Smooth muscle cell (in vitro differentiated cells): ENCODE measurements at regions not wholly inside any gene's neighbourhood (a gene's known extent, or its start where the extent isn't known, plus 50 kb on each side); places are given as distances from the start of the nearest gene placed in this dataset.
"Not testable (repeated sequence)": the region's sequence is repeated elsewhere in the genome, so short reads cannot be mapped to it uniquely, and the experiment has no call there.

Experiments used
- DNase-seq: peaks from one replicate; lab custom pipeline; 2025; ENCODE audit not compliant: unreplicated experiment; lab: John Stamatoyannopoulos, UW
- H2AFZ ChIP-seq: fragments of 200-600 bp; sonication (generic); 2 replicates; pipeline ENCODE4 v1.6.0; 2016; ENCODE audit warnings: antibody characterized with exemption, low read depth, mild to moderate bottlenecking
- H3F3A ChIP-seq: fragments of 200-600 bp; sonication (generic); 2 replicates; pipeline ENCODE4 v1.6.0; 2017; ENCODE audit warnings: antibody characterized with exemption, low read depth
- H3K27ac ChIP-seq: fragments of 200-600 bp; sonication (generic); 2 replicates; pipeline ENCODE4 v1.5.1; 2016; ENCODE audit warnings: low read depth, mild to moderate bottlenecking
- H3K27me3 ChIP-seq: fragments of 200-600 bp; sonication (generic); 2 replicates; pipeline ENCODE4 v1.6.1; 2016; ENCODE audit warnings: low read depth, mild to moderate bottlenecking
- H3K36me3 ChIP-seq: fragments of 200-600 bp; sonication (generic); 2 replicates; pipeline ENCODE4 v1.5.1; 2016; ENCODE audit warnings: low read depth
- H3K4me1 ChIP-seq: fragments of 200-600 bp; sonication (generic); 2 replicates; pipeline ENCODE4 v1.5.1; 2016; ENCODE audit warnings: low read depth
- H3K4me2 ChIP-seq: fragments of 200-600 bp; sonication (generic); 2 replicates; pipeline ENCODE4 v1.6.0; 2016; ENCODE audit warnings: mild to moderate bottlenecking
- H3K4me3 ChIP-seq: fragments of 200-600 bp; sonication (generic); 2 replicates; pipeline ENCODE4 v1.5.1; 2016; ENCODE audit warnings: mild to moderate bottlenecking
- H3K79me2 ChIP-seq: fragments of 200-600 bp; sonication (generic); 2 replicates; pipeline ENCODE4 v1.6.0; 2016; ENCODE audit warnings: low read depth, mild to moderate bottlenecking
- H3K9ac ChIP-seq: fragments of 200-600 bp; sonication (generic); 2 replicates; pipeline ENCODE4 v1.6.0; 2016; ENCODE audit warnings: low read depth
- H3K9me3 ChIP-seq: fragments of 200-600 bp; sonication (generic); replicated peaks from 2 replicates; pipeline ENCODE4 v1.5.1; 2016; ENCODE audit warnings: low read depth
- H4K20me1 ChIP-seq: fragments of 200-600 bp; sonication (generic); 2 replicates; pipeline ENCODE4 v1.6.0; 2016; ENCODE audit warnings: low read depth
- WGBS: methylation state at CpG from one replicate; pipeline ENCODE4 v1.1.7; 2016; ENCODE audit warnings: low lambda C conversion rate; 5-methylcytosine and 5-hydroxymethylcytosine counted together
- TF ChIP-seq, protein P1 (sequence below): fragments of 200-600 bp; sonication (generic); IDR thresholded peaks from 2 replicates; pipeline ENCODE4 v1.5.1; 2017; ENCODE audit warnings: borderline replicate concordance, mild to moderate bottlenecking, antibody characterized with exemption; ENCODE audit not compliant: insufficient read depth, poor library complexity, severe bottlenecking

DNA sequence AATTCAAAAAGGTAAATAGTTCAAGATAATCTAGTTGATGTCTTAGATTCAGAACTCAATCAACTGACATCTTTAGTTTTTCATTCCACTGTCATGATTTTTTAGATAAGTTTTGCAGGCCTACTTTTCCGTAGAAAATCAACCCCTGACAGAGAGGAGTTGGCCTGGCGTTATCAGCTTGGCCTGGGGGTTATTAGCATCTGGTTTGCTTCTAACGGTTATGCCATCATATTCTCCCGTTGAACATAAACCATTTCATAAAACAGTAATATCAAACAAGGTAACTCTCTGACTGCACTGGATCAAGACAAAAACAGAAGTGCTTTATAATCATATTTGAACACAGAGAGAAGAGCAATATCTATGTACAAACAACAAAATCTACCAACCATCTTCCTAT is 130.8 kb upstream of the PCDH20 start:
- H3K9ac ChIP-seq = no peak overlapping the region
- TF ChIP-seq, protein P1, sequence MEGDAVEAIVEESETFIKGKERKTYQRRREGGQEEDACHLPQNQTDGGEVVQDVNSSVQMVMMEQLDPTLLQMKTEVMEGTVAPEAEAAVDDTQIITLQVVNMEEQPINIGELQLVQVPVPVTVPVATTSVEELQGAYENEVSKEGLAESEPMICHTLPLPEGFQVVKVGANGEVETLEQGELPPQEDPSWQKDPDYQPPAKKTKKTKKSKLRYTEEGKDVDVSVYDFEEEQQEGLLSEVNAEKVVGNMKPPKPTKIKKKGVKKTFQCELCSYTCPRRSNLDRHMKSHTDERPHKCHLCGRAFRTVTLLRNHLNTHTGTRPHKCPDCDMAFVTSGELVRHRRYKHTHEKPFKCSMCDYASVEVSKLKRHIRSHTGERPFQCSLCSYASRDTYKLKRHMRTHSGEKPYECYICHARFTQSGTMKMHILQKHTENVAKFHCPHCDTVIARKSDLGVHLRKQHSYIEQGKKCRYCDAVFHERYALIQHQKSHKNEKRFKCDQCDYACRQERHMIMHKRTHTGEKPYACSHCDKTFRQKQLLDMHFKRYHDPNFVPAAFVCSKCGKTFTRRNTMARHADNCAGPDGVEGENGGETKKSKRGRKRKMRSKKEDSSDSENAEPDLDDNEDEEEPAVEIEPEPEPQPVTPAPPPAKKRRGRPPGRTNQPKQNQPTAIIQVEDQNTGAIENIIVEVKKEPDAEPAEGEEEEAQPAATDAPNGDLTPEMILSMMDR = no peak
- no peak for DNase-seq
- H3K27ac ChIP-seq = no peak overlapping the region
- H3K36me3 ChIP-seq = no peaks in the 10 kb centered on the region
- H3K27me3 ChIP-seq = no peaks in the 10 kb centered on the region
- no peak overlapping the region for H3K4me2 ChIP-seq
- 54% methylated on average over 4 of the region's 4 CpGs for WGBS
- no peaks in the 10 kb centered on the region for H3K79me2 ChIP-seq
- H3K4me3 ChIP-seq = no peak overlapping the region
- no peaks in the 10 kb centered on the region for H4K20me1 ChIP-seq
- H3F3A ChIP-seq = no peaks in the 10 kb centered on the region
- H2AFZ ChIP-seq = no peak overlapping the region
- H3K4me1 ChIP-seq = no peaks in the 10 kb centered on the region
- H3K9me3 ChIP-seq = no peaks in the 10 kb centered on the region

DNA sequence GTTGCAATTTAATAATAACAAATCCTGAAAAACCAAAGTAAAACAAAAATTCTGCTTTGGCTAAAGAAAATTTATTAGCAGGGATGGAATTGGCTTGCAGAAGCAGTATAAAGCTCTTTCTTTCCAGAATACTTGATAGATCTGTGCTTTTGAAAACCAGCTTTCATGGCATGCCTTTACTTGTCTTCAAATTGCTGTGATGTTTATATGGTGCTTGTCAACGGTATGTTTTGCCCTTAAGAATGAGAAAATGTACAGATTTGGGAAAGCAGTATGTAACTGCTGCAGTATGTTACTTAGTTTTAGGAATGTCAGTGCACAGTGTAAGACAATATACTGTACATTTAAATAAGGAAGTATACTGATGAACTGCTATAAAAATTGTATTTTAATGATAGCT is 120.8 kb upstream of the PCDH20 start:
- no peaks in the 10 kb centered on the region for H3K9me3 ChIP-seq
- no peak overlapping the region for H3K4me2 ChIP-seq
- H3K27me3 ChIP-seq = no peaks in the 10 kb centered on the region
- no peak overlapping the region for H3K4me3 ChIP-seq
- no peaks in the 10 kb centered on the region for H4K20me1 ChIP-seq
- H3K36me3 ChIP-seq = no peaks in the 10 kb centered on the region
- no peak overlapping the region for H2AFZ ChIP-seq
- TF ChIP-seq, protein P1 = no peak
- WGBS = 64% methylated on average over 1 of the region's 1 CpG
- H3F3A ChIP-seq = no peaks in the 10 kb centered on the region
- no peak overlapping the region for H3K9ac ChIP-seq
- no peak for DNase-seq
- H3K79me2 ChIP-seq = no peaks in the 10 kb centered on the region
- no peaks in the 10 kb centered on the region for H3K4me1 ChIP-seq
- no peak overlapping the region for H3K27ac ChIP-seq

DNA sequence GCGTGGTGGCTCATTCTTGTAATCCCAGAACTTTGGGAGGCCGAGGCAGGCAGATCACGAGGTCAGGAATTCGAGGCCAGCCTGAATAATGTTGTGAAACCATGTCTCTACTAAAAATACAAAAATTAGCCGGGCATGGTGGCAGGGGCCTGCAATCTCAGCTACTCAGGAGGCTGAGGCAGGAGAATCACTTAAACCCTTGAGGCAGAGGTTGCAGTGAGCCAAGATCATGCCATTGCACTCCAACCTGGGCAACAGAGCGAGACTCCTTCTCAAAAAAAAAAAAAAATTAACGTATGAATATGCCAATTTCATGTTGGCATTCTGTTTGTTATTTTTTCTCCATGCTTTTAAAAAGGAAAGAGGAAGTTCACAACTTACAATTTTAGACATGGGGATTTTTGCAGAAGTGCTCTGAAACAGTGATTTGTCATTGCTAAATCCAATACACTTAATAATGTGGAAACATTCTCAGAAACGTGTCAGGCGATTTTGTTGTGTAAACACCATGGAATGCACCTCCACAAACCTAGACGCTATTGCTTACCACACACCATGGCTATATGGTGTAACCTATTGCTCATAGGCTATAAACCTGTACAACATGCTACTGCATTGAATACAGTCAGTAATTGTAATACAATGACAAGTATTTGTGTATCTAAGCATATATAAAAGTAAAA is 115.9 kb upstream of the PCDH20 start:
- no peak overlapping the region for H3K4me3 ChIP-seq
- no peaks in the 10 kb centered on the region for H3K4me1 ChIP-seq
- no peaks in the 10 kb centered on the region for H3K79me2 ChIP-seq
- H3K27ac ChIP-seq = no peak overlapping the region
- H4K20me1 ChIP-seq = no peaks in the 10 kb centered on the region
- no peaks in the 10 kb centered on the region for H3K36me3 ChIP-seq
- H2AFZ ChIP-seq = no peak overlapping the region
- WGBS = 77% methylated on average over 10 of the region's 10 CpGs
- no peak overlapping the region for H3K4me2 ChIP-seq
- H3K9ac ChIP-seq = no peak overlapping the region
- H3K9me3 ChIP-seq = no peaks in the 10 kb centered on the region
- no peaks in the 10 kb centered on the region for H3K27me3 ChIP-seq
- H3F3A ChIP-seq = no peaks in the 10 kb centered on the region
- DNase-seq = no peak
- TF ChIP-seq, protein P1 = no peak

DNA sequence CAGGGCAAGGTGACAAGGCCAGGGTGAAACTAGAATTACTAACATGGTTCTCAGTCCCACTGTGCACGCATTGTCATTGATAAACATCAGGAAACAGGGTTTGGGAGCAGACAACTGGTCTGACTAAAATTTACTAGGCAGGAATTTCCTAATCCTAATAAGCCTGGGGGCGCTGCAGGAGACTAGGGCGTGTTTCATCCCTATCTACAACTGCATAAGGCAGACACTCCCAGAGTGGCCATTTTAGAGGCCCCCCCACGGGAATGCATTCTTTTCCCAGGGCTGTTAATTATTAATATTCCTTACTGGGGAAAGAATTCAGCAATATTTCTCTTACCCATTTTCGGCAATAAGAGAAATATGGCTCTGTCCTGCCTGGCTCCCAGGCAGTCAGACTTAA is 103.6 kb upstream of the PCDH20 start:
- 83% methylated on average over 5 of the region's 5 CpGs for WGBS
- not testable (repeated sequence) for DNase-seq

More for the DNA sequence above, 103.6 kb upstream of the PCDH20 start:
- not testable (repeated sequence) for H3K9me3 ChIP-seq, H3K79me2 ChIP-seq, H3F3A ChIP-seq, H3K4me2 ChIP-seq, H3K9ac ChIP-seq, H3K4me3 ChIP-seq, H3K27me3 ChIP-seq, H3K4me1 ChIP-seq, H3K27ac ChIP-seq, H3K36me3 ChIP-seq, H4K20me1 ChIP-seq, H2AFZ ChIP-seq
